Astrocyte of the spinal cord (primary cell): ENCODE measurements at regions not wholly inside any gene's neighbourhood (a gene's known extent, or its start where the extent isn't known, plus 50 kb on each side); places are given as distances from the start of the nearest gene placed in this dataset.

Source experiments
- DNase-seq: peaks from one replicate; pipeline ENCODE4 v3.0.0; 2011; ENCODE audit warnings: low read depth, low spot score
- H3K4me3 ChIP-seq: 2 replicates; pipeline ENCODE4 v1.5.1; 2011; ENCODE audit warnings: low read depth, mild to moderate bottlenecking, low read length, moderate library complexity
- CTCF ChIP-seq: IDR thresholded peaks from 2 replicates; pipeline ENCODE4 v1.5.1; 2012; ENCODE audit warnings: low read depth, mild to moderate bottlenecking, low read length, inconsistent platforms
- in situ Hi-C: cut with HindIII; loops from 2 replicates; pipeline ENCODE4 v1.10.0; 2017; ENCODE audit warnings: low sequenced_read_pairs

- no peak overlapping the region for H3K4me3 ChIP-seq
- no peak for TF ChIP-seq CTCF
- in situ Hi-C loops, result no loop called here
- no peak for DNase-seq
Observed at GRCh38 chr12:88707800-88708199, 127.5 kb upstream of the KITLG start.

- in situ Hi-C loops, result no loop called here
- no peak for TF ChIP-seq CTCF
- no peak overlapping the region for H3K4me3 ChIP-seq
- DNase-seq, result no peak
Observed at GRCh38 chr12:88706286-88706685, 126.0 kb upstream of the KITLG start.

- DNase-seq, result peak; percentile 16
- in situ Hi-C loops, result no loop called here
Observed at GRCh38 chr12:88703790-88704189, 123.5 kb upstream of the KITLG start.

DNA sequence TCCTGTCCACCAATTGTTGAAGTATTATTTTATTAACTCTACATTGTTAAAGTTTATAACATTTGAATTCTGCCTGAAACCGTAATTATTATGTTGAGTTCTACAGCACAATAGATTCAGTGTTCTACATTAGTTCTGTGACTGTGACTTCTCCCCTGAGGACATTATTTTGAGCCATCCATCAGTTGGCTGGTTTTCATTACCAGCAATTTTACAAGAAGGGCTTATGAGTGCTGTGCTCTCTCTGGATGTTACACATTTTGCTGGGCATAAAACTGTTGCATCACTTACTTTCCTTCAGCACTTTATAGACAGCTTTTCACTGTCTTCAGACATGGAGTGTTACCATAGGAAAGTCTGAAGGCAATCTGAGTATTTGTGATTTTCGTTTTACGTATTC is 118.2 kb upstream of the KITLG start:
- in situ Hi-C loops, result no loop called here
- no peak overlapping the region for H3K4me3 ChIP-seq
- DNase-seq, result no peak
- TF ChIP-seq CTCF, result no peak

More at GRCh38 chr12:88703790-88704189, 123.5 kb upstream of the KITLG start:
- TF ChIP-seq CTCF, result no peak
- no peak overlapping the region for H3K4me3 ChIP-seq

- no peak overlapping the region for H3K4me3 ChIP-seq
- in situ Hi-C loops, result no loop called here
- peak; percentile 7 for DNase-seq
- TF ChIP-seq CTCF, result no peak
Observed at GRCh38 chr12:88693837-88694445, 113.7 kb upstream of the KITLG start.

DNA sequence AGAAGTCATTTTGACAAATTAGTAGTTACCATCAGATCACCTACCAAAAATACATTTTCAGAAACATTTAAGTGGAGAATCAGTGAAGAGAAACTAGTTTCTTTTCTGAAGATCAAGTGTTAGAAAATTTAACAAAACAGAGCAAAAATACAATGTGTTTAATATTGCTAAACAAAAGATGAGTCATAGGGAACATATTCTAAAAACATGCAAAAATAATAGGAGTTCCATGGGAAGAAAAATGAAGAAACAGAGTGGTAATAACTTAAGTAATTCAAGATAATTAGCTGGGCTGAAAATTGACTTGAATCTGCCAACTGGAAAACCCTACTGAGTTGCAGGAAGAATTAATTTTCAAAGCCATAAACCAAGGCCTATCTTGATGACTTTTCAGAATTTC is 111.5 kb upstream of the KITLG start:
- in situ Hi-C loops, result no loop called here
- no peak for TF ChIP-seq CTCF
- no peak for DNase-seq
- no peak overlapping the region for H3K4me3 ChIP-seq

- no peak for TF ChIP-seq CTCF
- H3K4me3 ChIP-seq, result no peak overlapping the region
- DNase-seq, result no peak
- in situ Hi-C loops, result no loop called here
Observed at GRCh38 chr12:88684610-88685009, 104.3 kb upstream of the KITLG start.
